ENCODE measurements at regions not wholly inside any gene's neighbourhood (a gene's known extent, or its start where the extent isn't known, plus 50 kb on each side); places are given as distances from the start of the nearest gene placed in this dataset.

- TF ChIP-seq ZNF251 (CRISPR knock-in tag; IDR thresholded peaks at IDR 0.05) (no peak), TOE1 (CRISPR knock-in tag; IDR thresholded peaks at IDR 0.05) (no peak), RFX1 (IDR thresholded peaks at IDR 0.05) (no peak), GATAD2A (CRISPR knock-in tag; IDR thresholded peaks at IDR 0.05) (no peak), MYNN (CRISPR knock-in tag; IDR thresholded peaks at IDR 0.05; ENCODE audit: low read depth) (no peak), ZNF547 (CRISPR knock-in tag; IDR thresholded peaks at IDR 0.05) (no peak), ZNF644 (CRISPR knock-in tag; IDR thresholded peaks at IDR 0.05; ENCODE audit: low read depth) (no peak), LBX2 (CRISPR knock-in tag; IDR thresholded peaks at IDR 0.05; ENCODE audit: borderline replicate concordance) (no peak), AGO2 (optimal IDR thresholded peaks at IDR 0.05; ENCODE audit: low read depth, low read length) (no peak)
- no peaks in the 10 kb centered on the region for H3K36me3 ChIP-seq (replicated peaks in 1 of 2; ENCODE audit: control insufficient read depth in 1 of 2, insufficient read depth in 2 of 2, low read length in 2 of 2)
- in situ Hi-C loops (cut with HindIII; ENCODE audit: extremely low pct_ligation_motif_present, low pct_unique_long_range_greater_than_20kb) (loop anchor here (25.0 kb wide), 1 partner anchor 595 kb away; no protein-coding TSS in a partner anchor), intact Hi-C loops (cut with micrococcal nuclease; ENCODE audit: unreplicated experiment) (no loop called here)
- H3K27me3 ChIP-seq (ENCODE audit: control insufficient read depth in 1 of 2, insufficient read depth in 2 of 2, low read length in 2 of 2): peaks cover 4 to 35% of the 10 kb centered on the region in 2 experiments; a peak in 4 of 5 replicates
- no peaks in the 10 kb centered on the region for H3K79me2 ChIP-seq (ENCODE audit: insufficient read depth, low read length)
- H4K20me1 ChIP-seq (ENCODE audit: insufficient read depth, low read length): no peaks in the 10 kb centered on the region
- FAIRE-seq: no peak
- no peak for ATAC-seq
- CTCF ChIA-PET (ENCODE audit: low intra/inter-chr PET ratio, low total read pairs): no interaction called here
- no peak overlapping the region for H3K4me2 ChIP-seq (ENCODE audit: low read depth, low read length)
- H3K4me1 ChIP-seq (ENCODE audit: insufficient read depth, low read length): no peaks in the 10 kb centered on the region
- POLR2A ChIA-PET: no interaction called here
- H3K9me3 ChIP-seq (ENCODE audit: low read length): no peaks in the 10 kb centered on the region
- no peak overlapping the region for H2AFZ ChIP-seq (ENCODE audit: low read length)
- WGBS (ENCODE audit: low lambda C conversion rate): 53% methylated on average over 1 of the region's 1 CpG
- no peak overlapping the region for H3K27ac ChIP-seq (ENCODE audit: extremely low read length, insufficient read depth, low read length)
- DNase-seq (ENCODE audit: low spot score): no peak
- BruUV-seq (replicated peaks): no TSS peak
- no peak overlapping the region for H3K4me3 ChIP-seq (replicated peaks in 1 of 3; ENCODE audit: insufficient read depth in 1 of 3, low read depth in 2 of 3, low read length in 3 of 3)
- H3K9ac ChIP-seq (ENCODE audit: insufficient read depth, low read depth, low read length): no peak overlapping the region
Measured at GRCh38 chr13:110807546-110807945, 94.0 kb downstream of the ING1 start.

GRCh38 chr13:110808138-110808537, 94.6 kb downstream of the ING1 start:
- ATAC-seq (no peak), DNase-seq (ENCODE audit: low spot score) (no peak), FAIRE-seq (no peak)
- Histone ChIP-seq H3K27ac (ENCODE audit: extremely low read length, insufficient read depth, low read length) (no peak overlapping the region), H2AFZ (ENCODE audit: low read length) (no peak overlapping the region), H3K27me3 (ENCODE audit: control insufficient read depth in 1 of 2, insufficient read depth in 2 of 2, low read length in 2 of 2) (peaks cover 2 to 32% of the 10 kb centered on the region in 2 experiments; a peak in 3 of 5 replicates), H3K4me3 (replicated peaks in 1 of 3; ENCODE audit: insufficient read depth in 1 of 3, low read depth in 2 of 3, low read length in 3 of 3) (no peak overlapping the region), H3K9ac (ENCODE audit: insufficient read depth, low read depth, low read length) (no peak overlapping the region), H3K4me1 (ENCODE audit: insufficient read depth, low read length) (no peaks in the 10 kb centered on the region), H3K9me3 (ENCODE audit: low read length) (no peaks in the 10 kb centered on the region), H3K36me3 (replicated peaks in 1 of 2; ENCODE audit: control insufficient read depth in 1 of 2, insufficient read depth in 2 of 2, low read length in 2 of 2) (no peaks in the 10 kb centered on the region), H3K4me2 (ENCODE audit: low read depth, low read length) (no peak overlapping the region), H3K79me2 (ENCODE audit: insufficient read depth, low read length) (no peaks in the 10 kb centered on the region), H4K20me1 (ENCODE audit: insufficient read depth, low read length) (no peaks in the 10 kb centered on the region)
- ChIA-PET CTCF (ENCODE audit: low intra/inter-chr PET ratio, low total read pairs) (no interaction called here), POLR2A (no interaction called here)
- WGBS (ENCODE audit: low lambda C conversion rate): under 1% methylated on average over 4 of the region's 4 CpGs
- BruUV-seq (replicated peaks): no TSS peak
- intact Hi-C loops (cut with micrococcal nuclease; ENCODE audit: unreplicated experiment) (no loop called here), in situ Hi-C loops (cut with HindIII; ENCODE audit: extremely low pct_ligation_motif_present, low pct_unique_long_range_greater_than_20kb) (loop anchor here (25.0 kb wide), 1 partner anchor 596 kb away; no protein-coding TSS in a partner anchor)
- TF ChIP-seq ATF6 (CRISPR knock-in tag; conservative IDR thresholded peaks at IDR 0.05) (no peak), AFF4 (CRISPR knock-in tag; IDR thresholded peaks at IDR 0.05) (no peak)

Data from HepG2 (cell line).